ENCODE measurements at regions not wholly inside any gene's neighbourhood (a gene's known extent, or its start where the extent isn't known, plus 50 kb on each side); places are given as distances from the start of the nearest gene placed in this dataset.

DNA sequence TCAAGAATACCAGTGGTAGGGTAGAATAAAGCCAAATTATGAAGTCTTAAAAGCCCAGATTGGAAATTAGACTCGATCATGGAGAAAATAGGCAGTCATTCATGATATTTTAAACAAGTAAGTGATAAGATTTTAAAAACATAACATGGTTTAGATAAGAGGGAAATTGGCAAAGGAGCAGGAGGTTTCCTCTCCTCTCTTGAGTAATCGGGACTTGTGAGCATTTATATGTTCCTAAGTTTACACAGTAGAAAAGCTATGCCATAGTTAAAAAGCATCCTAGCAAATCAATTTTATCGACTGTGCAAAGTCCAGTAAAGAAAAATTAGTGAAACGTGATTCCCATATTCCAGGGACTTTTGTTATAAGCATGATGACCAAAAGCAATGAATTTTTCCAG lies 313.2 kb downstream of the AHR start:
- no peak for ATAC-seq

DNA sequence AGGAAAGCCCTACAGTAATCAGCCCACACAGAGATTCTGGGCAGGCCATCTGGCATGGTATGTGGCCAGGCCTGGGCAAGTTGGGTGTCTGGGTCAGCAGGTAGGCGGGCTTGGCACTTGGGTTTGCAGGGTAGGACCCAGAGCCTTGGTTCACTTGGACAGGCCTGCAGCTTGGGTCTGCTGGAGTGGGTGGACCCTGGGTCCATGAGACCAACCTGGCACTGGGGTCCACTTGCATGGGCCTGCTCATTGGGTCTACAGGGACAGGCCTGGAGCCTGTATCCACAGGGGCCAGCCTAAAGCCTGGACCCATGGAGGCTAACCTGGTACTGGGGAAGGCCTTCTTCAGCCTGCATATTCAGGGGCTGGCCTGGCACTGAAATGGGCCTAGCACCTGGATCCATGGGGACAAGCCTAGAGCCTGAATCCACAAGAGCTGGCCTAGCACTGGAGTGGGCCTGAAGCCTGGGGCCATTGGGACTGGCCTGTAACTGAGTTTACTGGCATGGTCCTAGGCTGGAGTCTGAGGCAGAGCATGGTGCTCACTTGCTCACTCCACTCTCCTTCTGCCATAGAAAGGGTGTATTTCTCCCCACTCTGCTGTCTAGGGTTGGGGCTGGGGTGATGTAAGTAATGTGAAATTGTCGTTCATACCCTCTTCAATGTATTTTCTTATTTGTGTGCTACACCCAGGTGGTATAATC lies 315.0 kb downstream of the AHR start:
- ATAC-seq, result no peak

DNA sequence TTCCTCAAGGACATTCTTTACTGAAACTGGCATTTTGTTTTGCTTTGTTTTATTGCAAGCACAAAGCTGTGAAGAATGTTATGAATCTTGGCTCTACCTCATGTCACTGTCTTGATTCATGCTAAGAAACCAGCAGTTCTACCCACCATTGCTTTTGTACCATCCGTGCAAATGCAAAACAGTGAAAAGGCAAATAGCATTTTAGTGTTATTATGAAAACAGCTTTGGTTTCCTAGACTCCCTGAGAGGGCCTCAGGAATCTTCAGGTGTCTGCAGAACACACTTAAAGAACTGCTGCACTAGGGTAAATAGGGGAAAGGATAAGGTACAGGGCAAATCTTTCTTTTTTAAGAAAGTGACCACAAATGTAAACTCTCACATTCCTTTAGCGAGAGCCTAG lies 318.9 kb downstream of the AHR start:
- ATAC-seq, result no peak

DNA sequence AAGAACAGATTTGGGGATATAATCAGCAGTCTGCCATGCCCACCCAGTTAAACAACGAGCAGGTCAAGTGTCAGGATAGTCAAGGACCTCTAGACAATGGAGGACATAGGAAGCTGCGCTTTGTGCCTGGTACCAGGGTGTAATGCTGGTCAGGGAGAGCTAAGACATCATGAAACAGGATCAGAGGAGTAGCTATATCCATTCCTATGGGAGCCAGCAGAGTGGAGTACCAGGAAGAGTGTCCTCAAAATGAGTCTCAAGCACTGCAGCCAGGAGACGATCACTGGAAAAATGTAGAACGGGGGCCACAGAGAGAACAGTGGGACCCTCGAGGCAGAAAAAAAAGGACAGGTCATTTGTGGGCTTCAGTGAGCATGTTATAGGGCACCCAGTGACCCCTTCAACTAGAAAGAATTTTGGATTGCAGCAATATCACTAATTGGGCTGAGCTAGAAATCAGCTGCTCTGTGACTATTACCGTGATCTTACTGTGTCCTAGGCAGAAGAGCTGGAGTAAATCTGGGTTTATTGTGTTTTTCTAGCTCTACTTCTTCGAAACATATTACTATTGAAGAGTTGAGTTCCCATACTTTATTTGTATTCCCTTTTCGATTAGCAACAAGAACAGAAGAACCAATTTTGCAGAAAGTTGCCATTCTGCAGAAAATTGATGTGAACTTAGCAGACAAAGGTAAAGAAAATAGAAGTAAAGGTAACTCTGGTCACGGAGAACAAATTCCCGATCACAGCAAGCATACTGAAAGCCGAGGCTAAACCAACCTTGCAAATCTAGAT lies 319.6 kb downstream of the AHR start:
- ATAC-seq, result no peak

DNA sequence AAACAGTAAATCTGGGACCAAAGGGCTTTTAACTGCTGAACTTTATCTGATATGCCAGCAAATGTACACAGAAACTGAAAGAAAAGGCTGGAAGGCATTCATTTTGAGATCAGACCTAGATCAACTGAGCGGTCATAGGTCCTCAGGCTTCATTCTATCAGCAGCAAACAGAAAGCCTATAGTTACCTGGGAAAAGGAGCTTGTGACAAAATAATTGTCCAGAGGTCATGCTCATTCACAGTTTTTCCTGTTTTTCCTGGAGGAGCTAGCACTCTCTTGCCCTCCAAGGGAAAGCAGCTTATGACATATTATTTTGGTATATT lies 320.2 kb downstream of the AHR start:
- no peak for ATAC-seq

DNA sequence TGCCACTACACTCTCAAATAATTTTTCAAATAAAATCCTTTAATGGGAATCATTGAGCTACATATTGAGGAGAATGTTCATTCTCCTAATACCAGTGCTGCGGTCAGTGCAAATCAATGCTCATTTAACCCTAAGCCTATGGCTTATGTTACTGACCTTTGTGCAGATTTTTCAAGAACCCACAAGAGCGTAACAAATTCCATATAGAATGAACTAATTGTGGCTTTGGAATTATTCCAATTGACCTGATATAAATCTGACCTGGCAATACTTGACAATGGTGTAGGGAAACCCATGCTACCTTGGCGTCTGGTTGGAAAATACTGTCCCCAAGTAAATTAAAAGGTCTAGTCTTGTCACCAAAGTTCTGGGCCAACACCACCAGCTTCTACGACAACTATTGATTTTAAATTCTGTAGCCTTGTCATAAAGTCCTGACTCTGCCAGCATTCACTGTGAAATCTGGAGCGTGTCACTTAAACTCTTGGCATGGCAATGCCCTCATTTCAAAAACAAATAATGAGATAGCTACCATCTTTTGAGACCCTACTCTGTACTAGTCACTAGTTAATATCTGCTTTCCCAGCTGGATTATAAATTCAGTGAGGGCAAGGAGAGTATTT lies 320.9 kb downstream of the AHR start:
- ATAC-seq, result no peak

DNA sequence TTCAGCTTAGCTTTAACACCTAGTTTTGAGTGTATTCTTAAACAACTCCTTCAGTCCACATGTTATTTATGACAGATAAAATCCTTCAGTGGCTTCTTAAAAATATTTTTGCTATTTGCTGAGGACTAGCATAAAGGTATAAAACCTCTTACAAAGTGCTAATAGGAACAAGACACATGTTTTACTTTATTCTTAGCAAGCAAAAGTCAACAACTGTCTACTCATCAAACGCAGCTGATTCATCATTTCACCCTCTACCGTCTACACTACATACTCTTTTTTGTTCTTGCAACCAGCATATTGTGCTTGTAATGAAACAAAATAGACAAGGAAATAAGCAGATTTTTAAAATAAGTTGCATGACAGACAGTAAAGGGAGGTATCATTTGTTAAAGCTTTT lies 319.7 kb downstream of the SNX13 start:
- ATAC-seq, result no peak

DNA sequence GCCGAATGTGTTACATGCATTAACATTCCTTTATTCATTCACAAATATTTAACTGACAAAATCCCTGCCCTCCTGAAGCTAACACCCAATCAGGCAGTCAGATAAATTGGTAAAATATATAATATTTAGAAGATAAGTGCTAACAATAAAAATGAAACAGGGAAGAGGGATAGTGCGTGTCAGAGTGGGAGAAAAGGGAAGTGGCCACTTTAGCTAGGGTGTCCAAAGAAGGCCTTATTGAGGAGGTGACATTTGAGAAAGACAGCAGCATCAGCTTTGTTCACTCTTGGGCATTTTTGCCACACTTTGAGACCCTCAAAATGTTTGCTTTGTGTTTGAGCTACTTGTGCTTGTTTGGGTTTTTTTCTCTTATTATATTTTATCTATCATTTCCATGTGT lies 317.8 kb downstream of the SNX13 start:
- no peak for ATAC-seq

DNA sequence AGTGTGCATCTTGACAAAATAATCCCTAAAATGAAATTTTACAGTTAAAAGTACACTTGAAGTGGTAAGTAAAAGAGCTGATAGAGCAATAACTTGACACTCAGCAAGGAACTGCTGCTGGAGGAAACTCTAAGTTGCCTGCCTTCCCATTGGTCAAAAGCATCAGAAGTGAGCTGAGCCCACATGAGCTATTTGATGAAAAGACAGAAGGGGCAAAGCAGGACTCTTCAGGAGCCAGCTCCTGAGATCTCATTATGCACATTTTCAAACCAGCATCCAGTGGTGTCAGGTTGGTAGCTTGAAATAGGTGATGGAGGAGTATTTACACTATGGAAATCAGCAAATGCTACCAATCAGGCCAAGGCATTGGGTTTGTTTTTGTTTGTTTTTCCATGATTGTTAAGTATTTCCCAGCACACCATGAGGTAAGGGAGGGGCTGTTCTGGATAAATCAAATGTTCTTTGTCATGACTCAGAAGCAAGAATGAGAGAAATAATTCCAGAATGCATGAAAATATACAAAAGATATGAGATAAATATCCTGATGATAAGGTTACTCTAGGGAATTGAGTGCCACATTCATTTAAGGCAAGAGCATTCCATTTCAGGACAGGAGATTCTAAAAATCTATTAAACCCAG lies 316.6 kb downstream of the SNX13 start:
- no peak for ATAC-seq

DNA sequence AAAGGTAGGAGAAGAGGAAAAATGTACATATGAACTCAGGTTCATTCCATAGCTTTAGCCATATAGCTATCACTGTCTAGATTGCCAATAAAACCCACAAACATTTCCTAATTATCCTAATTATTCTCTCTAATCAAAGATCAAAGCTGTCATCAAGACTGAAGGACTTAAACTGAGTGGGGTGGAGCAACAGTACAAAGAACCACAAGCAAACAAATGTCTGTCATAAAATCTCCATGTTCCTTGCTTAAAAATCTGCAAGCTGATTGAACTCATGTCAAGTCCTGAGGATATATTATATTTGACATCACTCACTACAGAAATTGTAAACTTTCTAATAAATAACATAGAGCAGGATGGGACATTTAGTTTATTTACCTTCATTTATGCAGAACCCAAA lies 315.9 kb downstream of the SNX13 start:
- ATAC-seq, result no peak

DNA sequence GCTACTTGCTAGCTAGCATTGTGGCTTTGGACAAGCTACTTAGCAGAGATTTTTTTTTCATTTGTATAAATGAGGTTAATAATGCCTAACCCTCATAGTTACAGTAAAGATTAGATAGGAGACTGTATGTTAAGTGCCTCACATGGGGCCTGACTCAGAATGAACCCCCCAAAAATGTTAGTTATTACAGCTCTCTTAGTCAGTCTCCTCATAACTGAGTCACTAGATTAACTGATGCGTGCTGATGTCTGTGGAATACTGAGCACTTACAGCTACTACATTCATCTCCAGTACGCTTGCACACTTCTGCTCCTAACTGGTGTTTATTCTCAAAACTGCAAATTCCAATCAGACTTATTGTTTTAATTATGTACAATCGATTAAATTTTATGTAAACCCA lies 315.3 kb downstream of the SNX13 start:
- ATAC-seq, result no peak

DNA sequence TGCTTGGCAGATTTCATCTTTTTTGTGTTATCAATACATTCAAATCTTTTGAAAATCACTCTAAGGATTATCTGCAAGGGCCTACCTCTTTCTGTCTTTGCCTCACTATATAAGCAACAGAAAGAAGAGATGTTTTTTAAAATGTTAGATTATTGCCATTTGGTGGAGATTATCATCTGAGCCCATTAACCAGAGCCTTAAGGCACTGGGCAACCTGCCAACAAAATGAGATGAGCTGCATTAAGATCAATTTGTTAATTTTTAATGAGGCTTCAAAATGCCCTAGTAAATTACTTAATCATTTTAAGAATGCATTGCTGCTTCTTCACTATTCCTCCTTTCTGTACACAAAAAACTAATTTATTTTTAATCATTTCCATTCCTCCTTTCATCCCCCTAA lies 314.1 kb downstream of the SNX13 start:
- ATAC-seq, result no peak

DNA sequence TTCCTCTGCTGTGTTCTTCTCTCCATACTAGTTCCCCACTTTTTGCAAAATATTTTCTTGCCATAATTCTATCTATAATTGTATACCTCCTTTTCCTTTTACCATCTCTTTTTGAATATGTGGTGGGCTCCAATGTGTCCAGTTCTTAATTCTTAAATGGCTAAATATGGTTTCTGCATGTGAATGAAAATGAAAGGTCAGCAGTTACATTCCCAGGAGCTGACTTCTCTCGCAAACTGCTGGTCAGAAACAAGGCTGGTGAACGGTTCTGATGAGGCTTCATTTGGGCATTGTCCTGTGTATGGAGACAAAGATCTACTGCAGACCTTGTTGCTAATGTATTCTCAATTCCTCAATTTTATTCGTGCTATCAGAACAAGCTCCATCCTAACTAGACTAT lies 309.2 kb downstream of the SNX13 start:
- no peak for ATAC-seq

DNA sequence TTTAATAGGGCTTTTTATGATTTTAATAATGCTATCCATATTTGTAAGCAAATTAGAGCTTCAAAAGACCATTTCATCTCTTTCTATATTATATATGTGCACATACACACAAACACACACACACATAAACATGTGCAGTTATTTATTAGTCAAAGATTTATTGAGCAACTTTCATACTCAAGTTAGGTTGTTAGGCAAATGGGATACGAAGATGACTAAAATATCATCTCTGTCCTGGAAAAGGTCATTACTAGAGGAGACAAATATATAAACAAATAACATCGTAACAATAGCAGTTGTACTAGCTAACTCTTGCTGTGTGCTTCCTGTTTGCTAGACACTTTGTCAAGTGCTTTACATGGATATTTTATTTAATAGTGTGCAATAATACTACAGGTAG lies 307.9 kb downstream of the SNX13 start:
- no peak for ATAC-seq

DNA sequence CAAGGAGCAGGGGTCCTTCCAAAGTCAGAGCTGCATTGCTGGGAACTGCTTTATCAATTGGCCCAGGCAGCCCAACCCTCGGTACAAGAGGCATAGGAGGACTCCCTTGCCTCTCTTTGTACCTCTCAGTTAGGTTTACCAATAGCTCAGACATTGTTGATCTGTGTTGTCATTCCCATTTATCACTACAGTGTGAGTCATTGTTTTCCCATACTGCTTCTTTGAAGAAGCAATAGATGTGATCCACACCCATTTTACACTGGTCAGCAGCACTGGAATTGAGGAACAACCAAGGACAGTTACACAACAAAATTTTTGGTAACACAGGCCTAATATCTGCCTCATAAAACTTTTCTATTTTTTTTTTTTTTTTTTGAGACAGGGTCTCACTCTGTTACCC lies 307.2 kb downstream of the SNX13 start:
- ATAC-seq, result peak; percentile 82

DNA sequence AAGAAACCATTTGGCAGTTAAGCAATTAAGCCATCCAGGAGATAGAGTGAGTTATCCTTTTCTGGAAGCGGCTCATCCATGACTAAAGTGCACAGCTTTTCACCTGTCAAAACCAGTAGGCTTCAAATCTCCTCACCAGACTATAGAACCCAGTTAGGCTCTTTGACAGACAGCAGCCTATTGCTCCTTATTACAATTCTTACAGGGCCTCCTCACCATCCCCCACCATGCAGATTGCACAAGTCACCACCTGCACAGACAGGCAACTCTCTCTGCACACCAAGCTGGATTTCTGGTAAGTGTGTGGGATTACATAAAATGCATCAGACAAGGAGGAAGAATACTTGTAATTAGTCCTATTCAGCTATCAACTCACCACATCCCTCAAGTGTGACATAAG lies 301.6 kb downstream of the SNX13 start:
- ATAC-seq, result peak; percentile 99

DNA sequence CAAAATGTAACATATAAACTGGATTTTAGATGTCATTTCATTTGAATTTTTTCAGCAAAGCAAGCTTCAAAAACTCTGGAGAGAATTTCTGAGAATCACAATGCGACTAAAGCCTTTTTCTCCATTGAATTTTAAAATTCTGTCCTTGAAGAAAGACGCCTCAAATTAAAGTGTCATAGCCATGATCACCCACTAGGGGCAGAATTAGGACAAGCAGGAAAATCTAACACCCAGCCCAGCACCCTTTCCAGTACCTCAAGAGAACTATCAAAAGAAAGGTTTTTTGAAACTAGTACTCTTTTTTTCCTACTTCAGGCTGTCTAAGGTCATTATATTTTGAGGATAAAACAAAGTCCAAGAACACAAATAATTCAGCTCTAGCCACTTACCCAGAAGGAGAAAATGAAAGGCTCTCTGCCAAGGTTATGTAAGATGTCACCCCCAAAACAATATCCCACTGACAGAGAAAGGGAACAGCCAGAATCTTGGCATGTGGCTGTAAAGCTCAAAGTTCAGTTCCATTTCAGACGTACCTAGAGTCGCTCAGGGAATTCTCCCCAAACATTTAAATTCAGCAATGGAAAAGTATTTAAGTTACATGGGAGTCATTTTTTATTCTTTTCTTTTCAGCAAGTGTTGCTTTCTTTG lies 299.4 kb downstream of the SNX13 start:
- ATAC-seq, result no peak

DNA sequence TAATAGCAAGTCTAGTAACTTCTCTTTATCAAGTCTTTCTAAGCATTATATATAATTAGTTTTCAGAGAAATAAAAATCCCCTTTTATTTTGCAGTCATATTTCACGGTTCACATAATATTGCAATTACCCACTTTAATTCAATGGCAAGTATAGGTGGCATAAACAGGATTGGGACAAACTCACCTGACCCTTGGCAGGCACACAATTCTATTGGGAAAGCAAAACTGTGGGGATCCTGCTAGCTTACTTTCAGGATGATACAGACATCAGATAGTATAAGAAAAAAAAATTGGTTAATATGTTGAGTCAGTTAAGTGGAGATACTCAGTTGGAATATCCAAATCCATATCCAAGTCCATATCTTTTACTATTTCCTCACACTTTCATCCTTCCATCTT lies 294.8 kb downstream of the SNX13 start:
- no peak for ATAC-seq

DNA sequence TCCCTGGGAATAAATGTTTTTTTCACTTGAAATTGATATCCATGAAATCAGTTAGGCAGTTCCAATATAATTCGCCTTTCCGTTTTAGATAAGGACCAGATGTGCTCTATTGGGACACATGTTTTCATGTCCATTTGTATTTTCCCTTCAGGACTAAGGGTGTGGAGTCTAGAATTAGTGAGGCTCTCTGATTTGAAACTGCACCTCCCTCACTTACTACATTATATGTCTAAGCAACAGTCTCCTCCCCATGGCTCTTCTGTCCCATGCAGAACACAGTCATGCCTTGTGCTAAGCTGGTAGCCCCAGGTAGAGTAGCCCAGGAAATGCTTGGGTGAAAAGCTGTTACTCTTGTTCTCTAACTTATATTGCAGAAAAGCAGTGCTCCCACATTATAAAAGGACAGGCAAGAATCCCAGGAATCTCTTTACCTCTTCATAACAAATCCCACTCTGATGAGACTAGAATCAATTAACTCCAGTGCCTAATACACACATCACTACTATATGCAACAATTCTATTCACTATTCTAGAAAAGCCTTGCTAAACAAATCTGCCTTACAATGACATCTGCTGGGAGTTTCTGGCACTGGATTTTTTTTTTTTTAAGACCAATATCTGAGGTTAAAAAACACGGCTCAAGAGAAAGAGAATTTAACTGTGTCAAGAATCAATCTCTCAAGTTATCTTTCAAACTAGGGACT lies 293.9 kb downstream of the SNX13 start:
- ATAC-seq, result peak; percentile 62

DNA sequence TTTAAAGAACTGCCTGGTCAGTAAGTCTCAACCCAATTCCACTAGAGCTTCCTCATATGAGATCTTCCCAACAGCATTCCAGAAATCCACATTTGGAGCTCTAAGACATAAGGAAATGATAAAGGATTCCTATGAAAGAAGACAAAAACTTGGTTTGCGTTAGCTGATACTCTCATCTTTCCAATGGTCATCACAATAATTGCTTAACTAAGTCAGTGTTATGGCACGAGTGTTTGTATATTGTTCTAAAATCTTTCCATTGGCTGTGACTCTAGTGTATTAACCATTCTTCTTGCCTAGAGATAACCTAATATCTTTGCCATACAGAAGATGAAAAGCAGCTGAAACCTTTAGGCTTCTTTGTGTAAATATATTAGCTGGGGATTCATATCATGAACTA lies 289.0 kb downstream of the SNX13 start:
- ATAC-seq, result no peak

DNA sequence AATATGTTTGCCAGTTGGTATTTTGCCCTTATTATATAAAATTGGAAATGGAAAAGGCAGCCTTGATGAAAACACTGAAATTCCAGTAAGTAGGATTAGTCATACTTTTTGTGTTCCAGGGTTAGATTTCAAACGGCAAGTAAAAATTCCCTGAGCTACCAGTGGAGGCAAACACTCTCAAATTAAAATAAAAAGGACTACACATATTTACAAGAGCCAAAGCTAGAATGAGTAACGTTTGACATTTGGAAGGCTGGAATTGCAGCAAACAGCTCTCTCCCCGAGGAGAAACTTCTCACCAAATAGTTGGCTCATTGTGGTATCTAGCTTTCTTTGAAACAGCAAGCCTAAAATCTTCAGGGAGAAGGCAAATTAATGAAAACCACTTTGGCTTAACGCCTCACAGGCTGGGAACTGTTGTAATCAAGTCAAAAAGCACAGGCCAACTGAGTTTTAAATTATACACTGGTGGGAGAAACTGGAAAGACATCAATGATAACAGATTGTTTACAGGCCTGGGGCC lies 288.4 kb downstream of the SNX13 start:
- no peak for ATAC-seq

DNA sequence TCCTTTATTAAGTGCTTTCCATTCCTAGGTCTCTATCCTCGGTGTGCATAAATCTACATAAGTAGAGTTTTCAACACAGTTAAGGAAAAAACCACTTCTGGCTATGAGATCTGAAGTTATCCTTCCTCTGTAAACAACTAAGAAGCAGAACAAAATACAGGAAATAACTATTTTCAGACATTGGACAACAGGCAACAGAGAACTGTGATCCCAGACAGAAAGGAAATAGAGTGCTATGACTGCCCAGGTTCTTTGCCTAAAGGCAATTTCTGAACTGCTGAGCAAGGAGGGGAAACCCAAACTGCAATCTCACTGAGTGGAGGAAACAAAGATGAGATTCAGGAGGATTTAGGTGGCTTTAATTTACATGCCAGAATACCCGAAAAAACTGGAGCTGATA lies 285.4 kb downstream of the SNX13 start:
- ATAC-seq, result no peak

Measured in esophagus mucosa (tissue), 1 donor.